HG02943 (cell line): ENCODE measurements at regions not wholly inside any gene's neighbourhood (a gene's known extent, or its start where the extent isn't known, plus 50 kb on each side); places are given as distances from the start of the nearest gene placed in this dataset.

Experiments used
- ATAC-seq: cut with Tn5 transposase; IDR thresholded peaks from one replicate; pipeline ENCODE4 v1.9.1; 2021; ENCODE audit warnings: mild to moderate bottlenecking, low read depth, moderate library complexity; ENCODE audit not compliant: unreplicated experiment

DNA sequence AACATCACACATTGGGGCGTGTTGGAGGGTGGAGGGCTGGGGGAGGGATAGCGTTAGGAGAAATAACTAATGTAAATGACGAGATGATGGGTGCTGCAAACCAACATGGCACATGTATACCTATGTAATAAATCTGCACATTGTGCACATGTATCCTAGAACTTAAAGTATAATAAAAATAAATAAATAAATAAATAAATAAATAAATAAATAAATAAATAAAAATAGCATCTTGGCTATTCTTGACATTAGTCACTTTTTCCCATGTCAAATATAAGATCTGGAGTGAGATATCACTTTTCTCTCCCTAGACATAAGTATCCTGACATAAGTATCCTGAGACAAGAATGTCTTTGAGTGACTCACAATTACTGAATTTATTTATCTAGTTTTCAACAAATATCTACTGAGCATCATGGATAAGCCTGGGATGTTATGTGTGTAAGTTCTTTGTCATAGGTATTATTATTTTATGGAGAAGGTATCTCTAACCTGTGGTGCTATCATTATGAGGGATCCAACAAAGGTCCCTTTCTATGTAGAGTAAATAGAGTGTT, 691.3 kb downstream of the SORCS1 start:
- no peak for ATAC-seq

DNA sequence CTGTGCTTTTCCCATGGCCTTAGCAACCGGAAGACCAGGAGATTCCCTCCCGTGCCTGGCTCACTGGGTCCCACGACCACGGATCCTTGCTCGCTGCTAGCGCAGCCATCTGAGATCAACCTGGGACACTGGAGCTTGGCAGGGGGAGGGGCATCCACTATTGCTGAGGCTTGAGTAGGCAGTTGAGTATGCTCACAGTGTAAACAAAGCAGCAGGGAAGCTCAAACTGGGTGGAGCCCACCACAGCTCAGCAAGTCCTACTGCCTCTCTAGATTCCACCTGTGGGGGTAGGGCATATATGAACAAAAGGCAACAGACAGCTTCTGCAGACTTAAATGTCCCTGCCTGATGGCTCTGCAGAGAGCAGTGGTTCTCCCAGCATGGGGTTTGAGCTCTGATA, 697.0 kb downstream of the SORCS1 start:
- no peak for ATAC-seq

DNA sequence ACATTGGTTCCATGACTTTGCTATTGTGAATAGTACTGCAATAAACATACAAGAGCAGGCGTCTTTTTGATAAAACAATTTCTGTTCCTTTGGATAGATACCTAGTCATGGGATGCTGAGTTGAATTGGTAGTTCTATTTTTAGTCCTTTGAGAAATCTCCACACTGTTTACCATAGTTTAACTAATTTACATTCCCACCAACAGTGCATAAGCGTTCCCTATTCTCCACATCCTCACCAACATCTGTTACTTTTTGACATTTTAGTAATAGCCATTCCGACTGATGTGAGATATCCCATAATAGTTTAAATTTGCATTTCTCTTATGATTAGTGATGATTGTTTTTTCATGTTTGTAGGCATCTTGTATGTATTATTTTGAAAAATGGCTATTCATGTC, 707.0 kb downstream of the SORCS1 start:
- no peak for ATAC-seq

DNA sequence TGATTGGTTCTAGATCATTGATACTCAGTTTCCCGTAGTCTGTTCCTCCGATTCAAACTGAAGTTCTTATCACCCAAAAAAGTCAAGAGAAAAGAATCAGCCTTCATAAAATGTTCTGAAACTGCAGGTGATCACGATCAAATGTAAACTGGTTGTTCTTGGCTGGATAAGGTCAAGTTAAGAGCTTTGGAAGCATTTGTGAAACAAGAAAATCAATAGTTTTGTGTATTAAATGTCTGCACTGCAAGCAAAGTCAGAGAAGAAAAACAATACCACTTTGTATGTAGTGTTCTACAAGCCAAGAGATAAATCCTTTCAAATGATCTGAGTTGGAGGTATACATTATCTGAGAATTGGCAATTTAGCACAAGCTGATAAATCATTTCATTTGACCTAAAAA, 710.3 kb downstream of the SORCS1 start:
- ATAC-seq = no peak

DNA sequence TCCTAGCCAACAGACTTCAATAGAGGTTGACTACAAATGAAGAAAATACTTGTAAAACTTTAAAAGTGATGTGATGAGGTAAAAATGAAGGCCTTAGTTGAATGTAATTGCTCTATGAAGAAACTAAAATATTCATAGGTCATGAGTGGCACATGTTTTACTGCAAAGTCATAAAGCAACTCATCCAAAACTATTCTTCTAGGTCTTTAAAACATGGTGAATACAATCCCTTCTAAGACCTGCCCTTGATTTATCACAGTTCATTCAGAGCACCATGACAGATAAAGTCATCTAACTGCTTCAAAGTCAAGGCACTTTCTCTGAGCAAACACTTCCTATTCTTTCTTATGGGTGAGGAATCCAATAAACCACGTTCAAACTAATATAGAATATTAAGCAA, 713.5 kb downstream of the SORCS1 start:
- ATAC-seq = no peak

DNA sequence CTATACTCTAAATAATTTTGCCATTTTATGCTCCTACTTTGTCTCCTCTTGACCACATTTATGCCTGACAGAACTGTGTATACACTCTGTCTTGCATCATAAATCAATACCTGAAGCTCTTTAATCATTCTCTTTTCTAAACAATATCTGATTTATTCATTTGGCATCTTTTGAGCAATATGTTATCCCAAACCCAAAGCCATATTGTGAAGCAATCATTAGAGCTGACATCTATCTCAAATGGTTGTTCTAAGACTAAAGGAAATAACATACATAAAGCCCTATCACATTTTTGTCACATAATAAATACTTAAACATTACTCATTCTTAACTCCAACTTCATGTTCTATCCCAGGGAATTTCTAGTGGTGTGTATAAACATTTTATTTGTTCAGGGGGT, 717.6 kb downstream of the SORCS1 start:
- no peak for ATAC-seq

DNA sequence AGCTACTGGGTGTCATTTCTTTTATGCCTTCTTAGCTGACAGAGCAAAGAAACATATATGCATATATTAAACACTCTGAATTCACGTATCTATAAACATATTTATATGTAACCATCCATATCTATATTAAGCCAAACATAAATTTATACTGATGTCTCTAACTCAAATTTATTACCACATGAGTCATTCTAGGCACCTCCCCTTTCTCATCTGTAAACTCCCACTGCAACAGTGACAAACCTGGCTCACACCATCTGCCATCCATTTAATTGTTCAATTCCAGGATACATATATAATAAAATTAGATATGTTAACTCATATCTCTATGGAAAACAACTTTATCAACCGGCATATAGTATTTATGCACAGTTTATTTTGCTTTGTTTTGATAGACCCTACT, 722.3 kb downstream of the SORCS1 start:
- no peak for ATAC-seq

DNA sequence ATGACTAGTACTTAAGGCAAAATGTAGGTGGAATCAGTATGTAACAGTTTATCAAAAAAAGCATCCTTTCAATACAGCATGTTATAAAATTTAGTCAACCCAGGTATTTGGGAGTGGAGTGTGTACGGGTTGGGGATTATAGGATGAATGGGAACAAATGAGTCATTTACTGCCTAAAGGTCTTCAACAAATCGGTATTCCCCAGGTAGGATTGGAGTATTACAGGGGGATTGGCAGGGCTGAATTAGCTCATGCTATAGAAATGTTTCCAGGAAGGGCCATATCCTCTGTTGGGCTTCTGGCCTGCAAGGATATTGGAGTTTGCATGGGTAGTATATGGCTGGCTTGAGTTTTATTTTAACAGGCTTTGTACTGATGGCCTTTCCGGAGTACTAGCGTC, 723.7 kb downstream of the SORCS1 start:
- no peak for ATAC-seq

DNA sequence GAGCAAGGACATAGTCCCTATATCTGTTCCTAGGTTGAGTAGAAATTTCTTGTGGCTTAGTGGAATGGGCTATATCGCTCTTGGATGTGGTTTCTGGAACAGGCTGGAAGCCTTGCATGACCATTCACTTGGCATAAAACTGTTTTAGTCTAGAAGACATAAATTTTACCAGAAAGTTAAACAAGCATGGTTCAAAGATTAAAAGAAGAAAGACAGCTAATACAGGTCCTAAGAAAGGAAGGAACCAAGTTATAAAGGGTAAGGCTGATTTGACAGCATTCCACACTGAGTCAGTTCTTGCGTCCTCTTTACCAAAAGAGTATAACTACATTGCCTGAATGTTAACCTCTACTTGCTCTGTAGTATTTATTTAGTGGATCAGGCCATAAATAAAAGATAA, 724.2 kb downstream of the SORCS1 start:
- ATAC-seq = no peak

DNA sequence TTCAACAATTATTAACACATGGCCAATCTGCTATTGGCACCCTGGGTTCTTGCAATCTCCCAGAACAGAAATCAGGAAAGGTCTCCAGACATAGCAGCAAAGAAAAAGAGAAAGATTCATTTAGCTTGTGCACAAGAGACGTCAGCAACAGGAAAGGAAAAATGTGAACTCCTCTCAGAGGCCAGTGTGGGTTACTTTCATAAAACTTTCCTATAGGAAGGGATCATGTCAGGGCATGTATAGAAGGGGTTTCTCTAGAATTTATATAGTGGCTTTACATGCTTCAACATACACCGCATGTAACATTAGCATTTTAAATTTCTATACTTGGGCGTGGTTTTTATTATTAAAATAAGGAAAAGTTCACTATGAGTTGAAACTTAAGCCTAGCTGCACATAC, 725.1 kb downstream of the SORCS1 start:
- ATAC-seq = no peak

DNA sequence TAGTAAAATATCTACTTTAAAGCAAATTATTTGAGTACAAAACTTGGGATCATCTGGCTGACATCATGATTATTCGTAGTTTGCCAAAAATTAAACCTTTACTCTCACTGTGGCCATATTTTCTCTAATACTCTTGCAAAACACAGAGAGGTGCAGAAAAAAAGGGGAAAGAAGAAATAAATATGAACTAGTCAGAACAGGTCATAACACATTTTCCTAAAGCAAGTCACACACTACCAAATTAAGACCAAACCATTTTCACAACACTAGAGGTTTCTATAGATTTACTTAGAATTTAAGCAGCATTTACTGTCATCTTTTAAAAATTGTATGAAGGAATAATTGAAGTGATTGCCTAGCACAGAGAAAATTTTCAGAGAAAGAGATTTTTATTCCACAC, 726.1 kb downstream of the SORCS1 start:
- ATAC-seq = no peak

DNA sequence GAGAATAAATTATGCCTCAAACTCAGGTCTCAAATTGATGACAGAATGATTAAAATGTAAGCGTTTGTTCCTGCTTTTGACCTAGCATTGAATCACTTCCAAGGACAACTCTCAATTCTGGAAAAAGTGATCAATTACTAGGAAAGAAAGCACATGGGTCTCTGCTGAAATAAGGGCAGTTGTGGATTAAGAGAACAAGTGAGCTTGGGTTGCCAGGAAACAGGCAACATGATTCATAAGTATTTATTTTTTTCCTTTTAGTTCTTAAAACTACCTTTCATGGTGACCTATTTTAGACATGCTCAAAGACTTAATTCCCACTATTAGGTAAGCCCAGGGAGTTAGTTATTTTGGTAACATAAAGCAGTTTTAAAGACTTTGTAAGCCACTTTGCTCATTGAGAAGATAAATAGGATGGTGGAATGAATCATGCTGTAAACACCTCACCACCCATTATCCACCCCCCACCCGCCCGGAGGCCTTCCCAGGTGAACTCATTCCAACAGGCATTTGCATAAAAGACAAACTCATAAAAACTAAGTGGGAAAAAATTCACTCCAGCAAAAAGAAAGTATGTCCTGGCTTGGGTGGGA, 728.3 kb downstream of the SORCS1 start:
- ATAC-seq = no peak

DNA sequence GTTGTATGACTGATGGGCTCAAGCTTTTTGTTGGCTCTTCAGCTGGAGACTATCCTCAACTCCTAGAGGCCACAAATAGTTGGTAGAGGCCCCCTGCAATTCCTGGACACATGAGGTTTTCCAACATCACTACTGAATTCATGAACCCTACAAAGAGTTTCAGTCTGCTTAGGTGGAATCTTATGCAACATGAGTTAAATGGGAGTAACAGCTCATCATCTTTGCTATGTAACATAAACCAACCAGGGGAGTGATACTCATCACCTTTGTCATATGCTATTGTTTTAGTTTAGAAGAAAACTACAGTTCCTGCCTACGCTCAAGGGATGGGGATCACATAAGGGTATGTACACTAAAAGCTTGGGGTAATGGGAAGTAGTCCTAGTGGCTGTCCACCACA, 729.4 kb downstream of the SORCS1 start:
- no peak for ATAC-seq

DNA sequence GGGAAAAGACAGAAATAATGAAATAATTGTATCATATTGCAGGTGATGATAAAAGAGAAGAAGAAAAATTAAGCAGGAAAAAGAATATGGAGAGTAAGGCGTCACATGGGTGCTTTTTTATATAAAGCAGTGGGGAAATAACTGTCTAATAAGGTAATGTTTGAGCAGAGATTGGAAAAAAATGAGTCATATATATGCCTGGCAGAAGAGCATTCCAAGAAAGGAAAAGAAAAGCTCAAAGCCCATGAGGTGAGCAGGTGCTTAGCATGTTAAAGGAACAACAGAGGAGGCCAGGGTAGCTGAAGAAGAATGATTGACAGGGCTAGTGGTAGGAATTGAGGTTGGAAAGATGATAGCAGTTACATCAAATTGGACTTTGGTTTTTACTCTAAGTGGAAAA, 739.5 kb downstream of the SORCS1 start:
- no peak for ATAC-seq

DNA sequence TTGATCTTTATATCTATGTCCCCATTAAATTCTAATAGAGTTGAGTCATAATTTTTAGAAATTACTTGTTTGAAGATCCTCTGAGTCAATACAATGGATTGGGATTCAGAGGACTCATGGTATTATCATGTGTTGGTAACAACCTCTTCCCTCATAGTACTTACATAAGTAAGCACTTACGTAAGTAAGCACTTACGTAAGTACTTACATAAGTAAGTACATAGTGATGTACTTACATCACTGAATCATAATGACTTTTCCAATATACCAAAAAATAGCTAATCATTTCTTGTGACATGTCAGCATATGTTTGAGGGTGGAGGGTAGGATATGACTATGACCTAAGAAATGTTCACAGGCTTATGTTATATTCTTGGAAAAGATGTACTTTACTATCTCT, 740.5 kb downstream of the SORCS1 start:
- no peak for ATAC-seq

DNA sequence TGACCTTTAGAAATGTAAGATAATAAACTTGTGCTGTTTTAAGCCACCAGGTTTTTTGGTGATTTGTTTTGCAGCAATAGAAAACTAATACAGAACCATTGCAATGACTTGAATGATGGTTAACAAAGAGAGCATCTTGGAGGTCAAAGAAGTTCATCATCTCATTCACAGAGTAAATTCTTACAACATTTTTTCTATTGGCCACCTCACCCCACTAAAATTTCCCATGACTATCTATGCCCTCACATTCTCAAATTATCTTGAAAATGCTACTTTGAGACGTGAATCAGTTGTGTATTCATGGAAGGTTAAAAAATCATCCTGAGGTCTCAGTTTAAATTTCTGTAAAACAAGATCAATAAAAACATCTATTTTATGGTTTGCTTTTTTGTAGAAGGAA, 754.2 kb downstream of the SORCS1 start:
- ATAC-seq = no peak

DNA sequence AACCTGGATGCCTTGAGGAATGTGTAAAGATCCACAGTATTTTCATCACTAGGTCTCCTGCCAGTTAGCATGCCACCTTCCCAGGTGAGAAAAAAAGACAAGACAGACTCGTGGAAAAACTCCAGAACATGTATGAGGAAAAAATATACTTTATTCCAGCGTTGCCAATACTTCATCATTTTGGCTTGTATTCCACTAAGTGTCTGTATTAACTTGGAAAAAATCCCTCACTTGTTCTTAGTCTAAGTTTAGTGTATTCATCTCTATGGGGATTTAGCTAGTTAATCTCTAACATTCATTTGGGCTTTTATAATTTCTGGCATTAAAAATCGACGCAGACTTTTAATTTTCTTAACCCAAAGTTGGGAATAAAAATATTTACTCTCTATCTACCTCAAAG, 759.4 kb downstream of the SORCS1 start:
- ATAC-seq = no peak

DNA sequence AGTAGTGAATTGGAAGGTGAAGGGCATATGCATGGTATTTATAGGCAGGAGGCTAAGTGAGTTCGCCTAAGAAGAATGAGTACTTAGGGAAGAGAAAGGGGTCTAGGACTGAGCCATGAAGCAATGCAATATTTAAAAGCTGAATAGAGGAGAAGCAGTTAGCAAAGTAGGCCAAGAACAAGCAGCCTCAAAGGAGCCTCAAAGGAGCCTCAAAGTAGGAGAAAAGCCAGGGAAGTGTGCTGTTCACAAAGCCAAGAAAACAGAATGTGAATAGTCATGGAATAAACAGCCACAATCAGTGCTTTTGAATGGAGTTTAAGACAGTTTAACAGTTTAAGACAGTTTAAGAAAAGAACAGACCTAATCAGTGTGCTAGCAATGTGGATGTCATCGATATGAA, 762.0 kb downstream of the SORCS1 start:
- ATAC-seq = no peak

DNA sequence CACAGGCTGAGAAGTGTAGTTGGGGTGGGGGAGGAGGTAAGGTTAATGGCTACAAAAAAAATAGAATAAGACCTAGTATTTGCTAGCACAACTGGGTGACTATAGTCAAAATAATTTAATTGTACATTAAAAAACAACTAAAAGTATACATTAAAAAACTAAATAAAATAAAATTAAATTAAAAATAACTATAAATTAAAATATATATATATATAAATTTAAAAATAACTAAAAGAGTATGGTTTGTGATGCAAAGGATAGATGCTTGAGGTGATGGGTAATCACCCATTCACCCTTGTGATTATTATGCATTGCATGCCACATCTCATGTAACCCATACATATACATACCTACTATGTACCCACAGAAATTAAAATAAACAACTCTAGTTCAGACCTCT, 762.5 kb downstream of the SORCS1 start:
- no peak for ATAC-seq

DNA sequence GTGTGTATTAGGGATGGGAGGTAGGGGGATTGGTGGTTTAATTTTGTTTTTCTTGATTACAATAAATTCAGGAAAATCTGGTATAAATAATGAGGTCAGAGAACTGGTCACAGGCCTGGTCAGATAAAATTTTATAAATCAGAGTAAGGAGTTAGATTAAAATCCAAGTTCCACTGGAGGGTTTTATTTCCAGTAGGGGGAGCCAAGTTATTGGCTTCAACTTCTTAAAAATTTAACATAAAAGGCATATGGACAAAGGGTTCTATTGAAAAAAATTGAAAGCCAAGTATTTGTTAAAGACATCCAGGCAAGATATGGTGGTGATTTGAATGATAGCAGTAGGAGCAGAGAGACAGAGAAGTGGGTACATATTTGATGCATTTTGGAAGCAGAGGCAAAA, 763.3 kb downstream of the SORCS1 start:
- ATAC-seq = no peak

DNA sequence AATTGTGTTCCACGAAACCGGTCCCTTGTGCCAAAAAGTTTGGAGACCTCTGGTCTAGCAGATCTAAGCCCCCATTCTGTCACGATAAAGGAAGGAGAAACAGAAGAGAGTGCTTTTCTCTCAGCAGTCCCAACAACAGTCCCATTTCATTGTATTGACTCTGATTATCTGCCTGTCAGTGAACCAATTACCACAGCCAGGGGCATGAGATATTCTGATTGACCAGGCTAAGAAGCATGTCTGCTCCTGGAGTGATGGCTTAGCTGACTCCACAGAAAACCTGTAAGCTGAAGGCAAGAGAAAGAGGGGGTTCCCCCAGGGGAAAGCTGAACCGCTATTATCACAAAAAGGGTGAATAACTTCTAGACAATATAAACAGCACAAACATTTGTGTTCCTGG, 765.4 kb downstream of the SORCS1 start:
- ATAC-seq = no peak

DNA sequence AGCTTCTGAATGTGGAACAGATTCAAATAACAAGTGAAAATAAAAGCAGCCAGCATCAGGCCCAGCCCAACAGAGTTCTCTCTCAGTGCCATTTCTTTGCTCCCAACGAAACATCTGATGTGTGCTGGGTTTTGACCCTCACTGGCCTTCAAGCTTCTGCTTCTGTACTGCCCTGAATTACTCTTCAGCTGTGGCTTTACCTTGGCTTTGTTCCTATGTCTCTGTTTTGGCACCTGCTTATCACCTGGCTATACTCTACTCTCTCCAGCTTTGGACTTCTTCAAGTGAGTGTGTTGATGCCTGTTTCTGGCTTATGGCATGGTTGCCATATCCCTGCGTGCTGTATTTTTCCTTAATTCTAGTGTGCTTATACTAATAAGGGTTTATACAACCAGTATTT, 768.3 kb downstream of the SORCS1 start:
- no peak for ATAC-seq
